ENCODE measurements at regions not wholly inside any gene's neighbourhood (a gene's known extent, or its start where the extent isn't known, plus 50 kb on each side); places are given as distances from the start of the nearest gene placed in this dataset.

DNA sequence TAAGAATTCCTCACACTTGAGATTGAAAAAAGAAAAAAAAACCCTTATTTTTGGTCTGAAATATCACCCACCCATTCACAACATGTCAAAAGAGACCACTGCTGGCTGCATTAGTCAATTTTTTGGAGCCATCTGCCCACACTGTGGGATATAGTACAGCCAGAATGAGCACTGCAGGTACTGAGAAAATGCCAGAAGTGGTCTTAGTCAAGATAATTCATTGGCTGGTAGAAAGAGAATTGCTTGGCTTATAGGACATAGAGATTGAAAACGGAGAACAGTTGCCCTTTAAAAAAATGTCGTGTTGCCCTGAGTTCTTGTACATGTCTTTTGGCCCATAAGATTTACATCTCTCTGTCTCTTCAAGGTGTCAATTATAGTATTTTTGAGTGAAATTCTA is 1899.5 kb downstream of the OLFM4 start:
- TF ChIP-seq ZFP30 (CRISPR knock-in tag; IDR thresholded peaks at IDR 0.05) (no peak), ZNF70 (CRISPR knock-in tag; IDR thresholded peaks at IDR 0.05) (no peak), TOX (CRISPR knock-in tag; IDR thresholded peaks at IDR 0.05; ENCODE audit: borderline replicate concordance) (no peak), ZC3H10 (CRISPR knock-in tag; IDR thresholded peaks at IDR 0.05) (no peak)
- TF ChIP-seq, protein P1, sequence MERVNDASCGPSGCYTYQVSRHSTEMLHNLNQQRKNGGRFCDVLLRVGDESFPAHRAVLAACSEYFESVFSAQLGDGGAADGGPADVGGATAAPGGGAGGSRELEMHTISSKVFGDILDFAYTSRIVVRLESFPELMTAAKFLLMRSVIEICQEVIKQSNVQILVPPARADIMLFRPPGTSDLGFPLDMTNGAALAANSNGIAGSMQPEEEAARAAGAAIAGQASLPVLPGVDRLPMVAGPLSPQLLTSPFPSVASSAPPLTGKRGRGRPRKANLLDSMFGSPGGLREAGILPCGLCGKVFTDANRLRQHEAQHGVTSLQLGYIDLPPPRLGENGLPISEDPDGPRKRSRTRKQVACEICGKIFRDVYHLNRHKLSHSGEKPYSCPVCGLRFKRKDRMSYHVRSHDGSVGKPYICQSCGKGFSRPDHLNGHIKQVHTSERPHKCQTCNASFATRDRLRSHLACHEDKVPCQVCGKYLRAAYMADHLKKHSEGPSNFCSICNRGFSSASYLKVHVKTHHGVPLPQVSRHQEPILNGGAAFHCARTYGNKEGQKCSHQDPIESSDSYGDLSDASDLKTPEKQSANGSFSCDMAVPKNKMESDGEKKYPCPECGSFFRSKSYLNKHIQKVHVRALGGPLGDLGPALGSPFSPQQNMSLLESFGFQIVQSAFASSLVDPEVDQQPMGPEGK (CRISPR knock-in tag; IDR thresholded peaks at IDR 0.05; ENCODE audit: borderline replicate concordance) = no peak
